ENCODE measurements at regions not wholly inside any gene's neighbourhood (a gene's known extent, or its start where the extent isn't known, plus 50 kb on each side); places are given as distances from the start of the nearest gene placed in this dataset.

DNA sequence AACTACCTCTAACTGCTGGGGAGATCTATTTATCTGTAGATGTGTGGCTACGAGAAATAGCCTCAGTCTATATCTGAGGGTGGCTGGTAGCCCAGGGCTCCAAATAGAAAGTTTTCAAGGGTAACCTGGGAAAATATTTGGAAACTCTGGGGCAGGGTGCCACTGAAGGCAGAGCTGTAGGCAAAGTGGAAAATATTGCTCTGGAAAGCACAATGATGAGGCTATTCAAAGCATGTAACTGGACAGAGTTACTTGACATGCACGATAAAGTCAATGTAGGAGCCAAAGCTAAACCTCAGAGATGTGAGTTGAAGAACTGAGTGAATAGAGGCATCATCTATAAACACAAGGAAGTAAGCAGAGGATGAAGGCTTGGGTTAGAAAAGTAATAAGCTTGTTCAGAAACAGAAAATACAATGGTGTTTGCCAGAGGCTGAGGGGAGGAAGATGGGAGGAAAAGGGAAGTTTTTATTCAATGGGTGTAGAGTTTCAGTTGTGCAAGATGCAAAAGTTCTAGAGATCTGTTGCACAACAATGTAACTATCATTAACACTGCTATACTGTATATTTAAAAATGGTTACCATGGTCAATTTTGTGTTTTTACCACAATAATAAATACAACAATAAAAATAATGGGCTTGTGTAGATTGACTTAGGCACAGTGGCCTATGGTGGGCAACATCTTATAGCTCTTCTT is 171.6 kb downstream of the MBD2 start:
- peaks cover 0 to 2% (median 0%) of the 10 kb centered on the region in 12 donors for H3K9me3 ChIP-seq
- TF ChIP-seq POLR2A (IDR thresholded peaks at IDR 0.05), result no peak
- TF ChIP-seq, protein P1, sequence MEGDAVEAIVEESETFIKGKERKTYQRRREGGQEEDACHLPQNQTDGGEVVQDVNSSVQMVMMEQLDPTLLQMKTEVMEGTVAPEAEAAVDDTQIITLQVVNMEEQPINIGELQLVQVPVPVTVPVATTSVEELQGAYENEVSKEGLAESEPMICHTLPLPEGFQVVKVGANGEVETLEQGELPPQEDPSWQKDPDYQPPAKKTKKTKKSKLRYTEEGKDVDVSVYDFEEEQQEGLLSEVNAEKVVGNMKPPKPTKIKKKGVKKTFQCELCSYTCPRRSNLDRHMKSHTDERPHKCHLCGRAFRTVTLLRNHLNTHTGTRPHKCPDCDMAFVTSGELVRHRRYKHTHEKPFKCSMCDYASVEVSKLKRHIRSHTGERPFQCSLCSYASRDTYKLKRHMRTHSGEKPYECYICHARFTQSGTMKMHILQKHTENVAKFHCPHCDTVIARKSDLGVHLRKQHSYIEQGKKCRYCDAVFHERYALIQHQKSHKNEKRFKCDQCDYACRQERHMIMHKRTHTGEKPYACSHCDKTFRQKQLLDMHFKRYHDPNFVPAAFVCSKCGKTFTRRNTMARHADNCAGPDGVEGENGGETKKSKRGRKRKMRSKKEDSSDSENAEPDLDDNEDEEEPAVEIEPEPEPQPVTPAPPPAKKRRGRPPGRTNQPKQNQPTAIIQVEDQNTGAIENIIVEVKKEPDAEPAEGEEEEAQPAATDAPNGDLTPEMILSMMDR (IDR thresholded peaks at IDR 0.05), result no peak
- ATAC-seq (peak in 3 of 4 donors; percentile 44 to 93 (median 72)), DNase-seq (no peak)
- no peak overlapping the region for H3K4me3 ChIP-seq
- H3K27ac ChIP-seq, result no peak overlapping the region
- intact Hi-C loops (cut with DNase I), result no loop called here
- H3K27me3 ChIP-seq, result no peaks in the 10 kb centered on the region
- H3K4me1 ChIP-seq, result no peaks in the 10 kb centered on the region
- no peaks in the 10 kb centered on the region for H3K36me3 ChIP-seq
- 60 to 78% (median 73%) methylated on average over 2 of the region's 2 CpGs for WGBS, 4 donors

DNA sequence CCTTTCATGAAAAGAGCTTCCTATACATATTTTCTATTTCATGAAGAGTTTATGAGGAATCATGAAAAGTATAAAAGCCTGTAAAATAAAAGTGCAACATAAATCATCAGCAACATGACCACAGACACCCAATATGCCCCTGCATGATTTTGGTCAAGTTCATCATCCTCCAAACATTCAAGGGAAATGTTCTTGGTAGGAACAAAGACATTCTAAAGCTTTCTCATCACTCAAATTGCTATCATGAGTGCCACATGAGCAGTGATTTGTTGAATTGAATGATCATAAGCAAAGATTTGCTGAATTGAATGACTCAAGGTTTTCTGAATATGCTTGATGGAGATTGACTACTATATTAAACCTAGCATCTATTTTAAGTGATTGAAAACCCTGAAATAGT is 172.2 kb downstream of the MBD2 start:
- Histone ChIP-seq H3K36me3 (no peaks in the 10 kb centered on the region), H3K27me3 (no peaks in the 10 kb centered on the region), H3K27ac (no peak overlapping the region), H3K4me1 (peaks cover 0 to 5% (median 0%) of the 10 kb centered on the region in 12 donors), H3K9me3 (peaks cover 0 to 2% (median 0%) of the 10 kb centered on the region in 12 donors), H3K4me3 (no peak overlapping the region)
- ATAC-seq (no peak), DNase-seq (no peak)
- intact Hi-C loops (cut with DNase I), result no loop called here
- no peak for TF ChIP-seq POLR2A (IDR thresholded peaks at IDR 0.05)
- TF ChIP-seq, protein P1 (IDR thresholded peaks at IDR 0.05), result no peak

DNA sequence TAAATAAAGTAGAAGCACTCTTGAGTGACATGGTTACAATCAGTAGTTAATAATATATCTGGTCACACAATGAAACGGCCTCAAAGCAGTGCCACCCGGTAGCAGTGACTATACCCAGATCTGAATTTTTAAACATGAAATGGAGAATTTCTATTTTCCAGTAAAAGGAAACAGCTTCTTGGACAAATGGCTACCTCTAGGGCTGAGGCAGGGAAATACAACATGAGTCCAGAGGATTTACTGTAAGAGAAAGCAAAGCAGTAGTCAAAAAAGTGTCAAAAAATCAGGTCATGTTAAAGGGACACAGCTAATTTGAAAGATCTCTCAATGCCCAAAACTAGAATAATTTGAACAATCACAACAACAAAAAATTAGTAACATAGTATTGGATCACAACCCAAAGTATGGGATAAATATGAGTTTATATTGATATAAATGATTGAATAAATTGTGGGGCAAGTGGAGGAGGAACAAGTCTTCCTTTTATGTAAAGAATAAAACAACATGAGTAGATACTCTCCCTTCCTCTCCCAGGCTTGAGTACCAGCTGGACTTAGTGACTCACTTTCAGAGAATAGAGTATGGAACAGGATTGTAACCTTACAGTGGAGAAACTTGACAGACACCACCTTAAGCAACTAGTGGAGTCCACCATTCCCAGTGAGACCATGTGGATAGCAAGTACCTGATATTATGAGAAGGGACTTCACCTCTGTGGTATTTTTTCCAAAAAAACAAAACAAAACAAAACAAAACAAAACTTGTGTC is 180.8 kb downstream of the MBD2 start:
- no peak overlapping the region for H3K4me3 ChIP-seq
- intact Hi-C loops (cut with DNase I), result loop anchor here in 2 of 10 donors (5.0 to 10.0 kb wide), 2 partner anchors 346 to 349 kb away; no protein-coding TSS in a partner anchor
- ATAC-seq (no peak), DNase-seq (no peak)
- no peaks in the 10 kb centered on the region for H3K27me3 ChIP-seq
- no peaks in the 10 kb centered on the region for H3K36me3 ChIP-seq
- H3K4me1 ChIP-seq, result peaks cover 0 to 8% (median 0%) of the 10 kb centered on the region in 12 donors
- no peak overlapping the region for H3K27ac ChIP-seq
- 64 to 79% (median 68%) methylated on average over 2 of the region's 2 CpGs for WGBS, 4 donors
- no peaks in the 10 kb centered on the region for H3K9me3 ChIP-seq
- TF ChIP-seq POLR2A (IDR thresholded peaks at IDR 0.05), result no peak
- TF ChIP-seq, protein P1 (IDR thresholded peaks at IDR 0.05), result peak in 7 of 12 donors; percentile 12 to 37 (median 19)

DNA sequence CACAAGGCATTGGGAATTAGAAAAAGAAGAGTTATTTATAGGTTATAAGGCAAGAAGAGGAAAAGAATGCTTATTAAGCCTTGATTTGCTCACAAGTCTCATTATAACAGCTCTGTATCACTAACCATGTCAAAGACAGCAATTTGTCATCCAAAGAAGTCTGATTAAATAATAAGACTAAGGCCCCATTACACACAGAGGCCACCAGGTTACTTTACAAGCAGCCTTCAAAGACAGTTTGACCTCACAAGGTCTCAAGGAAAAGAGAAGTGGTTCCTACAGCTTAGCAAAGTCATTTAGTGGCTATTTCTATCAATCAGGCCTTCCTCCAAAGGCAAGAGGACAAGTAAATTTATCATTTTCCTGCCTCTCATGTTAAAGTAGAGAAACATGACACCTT is 188.5 kb downstream of the MBD2 start:
- Histone ChIP-seq H3K9me3 (no peaks in the 10 kb centered on the region), H3K36me3 (no peaks in the 10 kb centered on the region), H3K27me3 (no peaks in the 10 kb centered on the region), H3K27ac (no peak overlapping the region), H3K4me1 (peaks cover 0 to 7% (median 0%) of the 10 kb centered on the region in 12 donors), H3K4me3 (no peak overlapping the region)
- TF ChIP-seq POLR2A (IDR thresholded peaks at IDR 0.05), result no peak
- TF ChIP-seq, protein P1 (IDR thresholded peaks at IDR 0.05), result no peak
- intact Hi-C loops (cut with DNase I), result no loop called here
- ATAC-seq (no peak), DNase-seq (no peak)
